ENCODE measurements at regions not wholly inside any gene's neighbourhood (a gene's known extent, or its start where the extent isn't known, plus 50 kb on each side); places are given as distances from the start of the nearest gene placed in this dataset.

DNA sequence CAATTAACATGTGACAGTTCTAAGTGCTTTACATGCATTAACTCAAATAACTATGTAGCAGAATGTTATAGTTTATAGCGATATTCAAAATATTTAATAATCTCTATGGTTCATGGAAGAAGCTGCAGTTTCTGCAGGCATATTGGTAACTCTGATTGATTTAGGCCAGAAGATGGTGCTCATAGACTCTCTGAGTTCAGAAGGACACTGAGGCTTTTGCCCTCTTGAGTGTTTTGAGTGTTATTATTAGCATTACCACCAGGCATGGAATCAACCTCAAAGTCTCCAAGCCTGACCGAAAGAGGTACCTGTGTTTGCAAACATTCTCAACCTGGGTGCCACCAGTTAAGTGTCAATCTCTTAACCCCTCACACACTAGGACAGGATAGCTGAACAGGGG is 792.3 kb upstream of the PCDH7 start:
- TF ChIP-seq, protein P1, sequence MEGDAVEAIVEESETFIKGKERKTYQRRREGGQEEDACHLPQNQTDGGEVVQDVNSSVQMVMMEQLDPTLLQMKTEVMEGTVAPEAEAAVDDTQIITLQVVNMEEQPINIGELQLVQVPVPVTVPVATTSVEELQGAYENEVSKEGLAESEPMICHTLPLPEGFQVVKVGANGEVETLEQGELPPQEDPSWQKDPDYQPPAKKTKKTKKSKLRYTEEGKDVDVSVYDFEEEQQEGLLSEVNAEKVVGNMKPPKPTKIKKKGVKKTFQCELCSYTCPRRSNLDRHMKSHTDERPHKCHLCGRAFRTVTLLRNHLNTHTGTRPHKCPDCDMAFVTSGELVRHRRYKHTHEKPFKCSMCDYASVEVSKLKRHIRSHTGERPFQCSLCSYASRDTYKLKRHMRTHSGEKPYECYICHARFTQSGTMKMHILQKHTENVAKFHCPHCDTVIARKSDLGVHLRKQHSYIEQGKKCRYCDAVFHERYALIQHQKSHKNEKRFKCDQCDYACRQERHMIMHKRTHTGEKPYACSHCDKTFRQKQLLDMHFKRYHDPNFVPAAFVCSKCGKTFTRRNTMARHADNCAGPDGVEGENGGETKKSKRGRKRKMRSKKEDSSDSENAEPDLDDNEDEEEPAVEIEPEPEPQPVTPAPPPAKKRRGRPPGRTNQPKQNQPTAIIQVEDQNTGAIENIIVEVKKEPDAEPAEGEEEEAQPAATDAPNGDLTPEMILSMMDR (IDR thresholded peaks at IDR 0.05), result no peak
- no peak for TF ChIP-seq POLR2A (IDR thresholded peaks at IDR 0.05)

Data from tibial nerve (tissue), 3 donors.